ENCODE measurements at regions not wholly inside any gene's neighbourhood (a gene's known extent, or its start where the extent isn't known, plus 50 kb on each side); places are given as distances from the start of the nearest gene placed in this dataset.

DNA sequence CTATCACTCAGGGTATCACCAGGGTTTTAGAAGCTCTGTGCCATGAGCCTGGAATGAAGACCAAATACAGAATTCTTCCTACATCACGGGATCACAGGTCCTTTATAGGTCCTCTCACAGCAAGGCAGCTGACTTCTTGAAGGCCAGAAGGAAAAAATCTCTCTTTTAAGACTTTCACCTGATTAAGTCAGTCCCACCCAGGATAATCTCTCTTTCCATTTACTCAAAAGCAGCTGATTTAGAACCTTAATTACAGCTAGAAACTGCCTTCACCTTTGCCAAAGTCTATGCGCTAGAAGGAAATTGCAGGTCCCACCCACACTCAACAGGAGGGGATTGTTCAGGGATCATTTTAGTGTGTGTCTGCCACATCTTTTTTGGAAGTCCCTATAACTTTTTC, 135.1 kb downstream of the RAB11FIP2 start:
- TF ChIP-seq, protein P1, sequence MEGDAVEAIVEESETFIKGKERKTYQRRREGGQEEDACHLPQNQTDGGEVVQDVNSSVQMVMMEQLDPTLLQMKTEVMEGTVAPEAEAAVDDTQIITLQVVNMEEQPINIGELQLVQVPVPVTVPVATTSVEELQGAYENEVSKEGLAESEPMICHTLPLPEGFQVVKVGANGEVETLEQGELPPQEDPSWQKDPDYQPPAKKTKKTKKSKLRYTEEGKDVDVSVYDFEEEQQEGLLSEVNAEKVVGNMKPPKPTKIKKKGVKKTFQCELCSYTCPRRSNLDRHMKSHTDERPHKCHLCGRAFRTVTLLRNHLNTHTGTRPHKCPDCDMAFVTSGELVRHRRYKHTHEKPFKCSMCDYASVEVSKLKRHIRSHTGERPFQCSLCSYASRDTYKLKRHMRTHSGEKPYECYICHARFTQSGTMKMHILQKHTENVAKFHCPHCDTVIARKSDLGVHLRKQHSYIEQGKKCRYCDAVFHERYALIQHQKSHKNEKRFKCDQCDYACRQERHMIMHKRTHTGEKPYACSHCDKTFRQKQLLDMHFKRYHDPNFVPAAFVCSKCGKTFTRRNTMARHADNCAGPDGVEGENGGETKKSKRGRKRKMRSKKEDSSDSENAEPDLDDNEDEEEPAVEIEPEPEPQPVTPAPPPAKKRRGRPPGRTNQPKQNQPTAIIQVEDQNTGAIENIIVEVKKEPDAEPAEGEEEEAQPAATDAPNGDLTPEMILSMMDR (IDR thresholded peaks at IDR 0.05), result no peak

DNA sequence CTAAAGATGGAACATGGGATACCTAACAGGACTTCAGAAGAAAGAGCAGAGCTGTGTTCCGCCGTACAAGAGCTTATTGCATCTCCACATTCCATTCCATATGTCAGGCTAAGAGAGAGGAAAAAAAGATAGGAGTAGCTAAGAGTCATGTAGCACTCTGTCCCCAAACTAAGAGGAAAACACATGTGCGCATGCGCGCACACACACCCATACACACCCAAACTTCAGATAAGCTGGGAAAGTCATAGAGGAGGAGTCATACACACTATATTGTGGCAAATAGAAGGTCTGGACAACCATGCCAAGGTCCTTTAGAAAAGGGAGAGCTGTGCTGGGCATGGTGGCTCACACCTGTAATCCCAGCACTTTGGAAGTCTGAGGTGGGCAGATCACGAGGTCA, 132.4 kb downstream of the RAB11FIP2 start:
- TF ChIP-seq, protein P1 (IDR thresholded peaks at IDR 0.05), result no peak

GRCh38 chr10:117920956-117921355, 125.8 kb downstream of the RAB11FIP2 start:
- TF ChIP-seq, protein P1 (IDR thresholded peaks at IDR 0.05), result no peak

DNA sequence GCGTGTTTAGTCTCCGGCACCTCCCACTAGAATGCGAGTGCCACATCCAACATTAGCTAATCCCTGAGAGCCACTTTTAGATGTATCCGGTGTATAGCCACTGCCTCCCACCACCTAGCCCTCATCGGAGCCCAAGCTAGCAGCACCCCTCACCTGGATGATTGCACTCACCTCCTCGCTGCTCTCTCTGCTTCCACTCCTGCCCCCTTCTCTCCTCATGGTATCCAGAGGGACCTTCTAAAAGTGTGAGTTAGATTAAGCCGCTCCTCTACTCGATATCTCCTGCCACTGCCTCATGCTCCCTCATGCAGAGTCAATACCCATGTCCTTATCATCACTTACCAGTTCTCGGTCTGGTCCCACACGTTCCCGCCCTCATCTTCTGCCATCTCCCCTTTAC, 125.3 kb downstream of the RAB11FIP2 start:
- TF ChIP-seq, protein P1 (IDR thresholded peaks at IDR 0.05), result no peak

DNA sequence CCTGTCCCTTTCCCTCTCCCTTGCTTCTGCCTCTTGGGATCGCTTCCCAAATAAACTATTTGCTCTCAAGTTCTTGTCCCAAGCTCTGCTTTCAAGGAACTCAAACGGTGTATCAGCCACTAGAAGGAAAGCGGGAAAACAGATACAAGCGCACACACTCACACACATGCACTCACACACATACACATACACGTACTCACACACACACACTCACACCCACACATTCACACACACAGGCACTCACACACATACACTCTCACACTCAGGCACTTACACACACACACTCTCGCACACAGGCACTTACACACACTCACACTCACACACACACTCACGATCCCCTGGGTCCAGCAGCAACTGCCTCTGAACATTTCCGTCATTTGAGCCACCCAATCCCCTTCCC, 121.9 kb downstream of the RAB11FIP2 start:
- TF ChIP-seq, protein P1 (IDR thresholded peaks at IDR 0.05), result no peak

GRCh38 chr10:117925369-117925768, 121.4 kb downstream of the RAB11FIP2 start:
- TF ChIP-seq, protein P1 (IDR thresholded peaks at IDR 0.05), result no peak

DNA sequence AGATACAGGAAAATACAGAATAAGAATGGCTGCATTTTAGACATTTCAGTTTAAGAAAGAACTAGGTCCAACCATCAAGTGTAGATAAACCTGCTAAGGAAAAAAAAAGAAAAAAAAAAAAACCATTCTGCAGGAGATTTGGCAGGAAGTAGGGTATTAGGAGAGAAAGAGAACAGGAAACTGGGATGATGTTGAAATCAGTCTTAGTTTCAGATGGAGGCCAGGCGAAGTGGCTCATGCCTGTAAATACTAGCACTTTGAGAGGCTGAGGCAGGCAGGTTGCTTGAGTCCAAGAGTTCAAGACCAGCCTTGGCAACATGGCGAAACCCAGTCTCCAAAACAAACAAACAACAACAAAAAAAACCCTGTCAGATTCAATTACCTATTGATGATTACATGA, 120.2 kb downstream of the RAB11FIP2 start:
- TF ChIP-seq, protein P1 (IDR thresholded peaks at IDR 0.05), result no peak

- TF ChIP-seq, protein P1 (IDR thresholded peaks at IDR 0.05), result no peak
Measured at GRCh38 chr10:117927332-117927731, 119.4 kb downstream of the RAB11FIP2 start.
